Immature natural killer cell (primary cell): ENCODE measurements at regions not wholly inside any gene's neighbourhood (a gene's known extent, or its start where the extent isn't known, plus 50 kb on each side); places are given as distances from the start of the nearest gene placed in this dataset.

Source experiments
- DNase-seq, 3 donors: peaks; one replicate each; pipeline ENCODE4 v3.0.0; 2022; ENCODE audit warnings: mixed read lengths in 1 of 3
- H3K27ac Mint-ChIP-seq, 6 donors: one replicate each; pipeline ENCODE4 v1.8.0; 2020; ENCODE audit warnings: mixed read lengths in 6 of 6, mild to moderate bottlenecking in 5 of 6, inconsistent platforms in 4 of 6, moderate library complexity in 3 of 6
- H3K27me3 Mint-ChIP-seq, 3 donors: one replicate each; pipeline ENCODE4 v1.8.0; 2020 to 2021; ENCODE audit warnings: low read depth in 3 of 3, mild to moderate bottlenecking in 3 of 3, mixed read lengths in 3 of 3, moderate library complexity in 3 of 3, inconsistent platforms in 1 of 3
- H3K36me3 Mint-ChIP-seq, 3 donors: one replicate each; pipeline ENCODE4 v1.8.0; 2020; ENCODE audit warnings: mixed read lengths in 3 of 3, inconsistent platforms in 2 of 3, mild to moderate bottlenecking in 2 of 3
- H3K4me1 Mint-ChIP-seq, 2 donors: one replicate each; pipeline ENCODE4 v1.8.0; 2020; ENCODE audit warnings: inconsistent platforms in 2 of 2, mild to moderate bottlenecking in 2 of 2, mixed read lengths in 2 of 2, moderate library complexity in 1 of 2
- H3K4me3 Mint-ChIP-seq, 5 donors: one replicate each; pipeline ENCODE4 v1.8.0; 2020; ENCODE audit warnings: mild to moderate bottlenecking in 5 of 5, mixed read lengths in 5 of 5, inconsistent platforms in 3 of 5, moderate library complexity in 3 of 5
- H3K9me3 Mint-ChIP-seq, 6 donors: one replicate each; pipeline ENCODE4 v1.8.0; 2020; ENCODE audit warnings: mild to moderate bottlenecking in 6 of 6, mixed read lengths in 6 of 6, inconsistent platforms in 4 of 6, moderate library complexity in 3 of 6

DNA sequence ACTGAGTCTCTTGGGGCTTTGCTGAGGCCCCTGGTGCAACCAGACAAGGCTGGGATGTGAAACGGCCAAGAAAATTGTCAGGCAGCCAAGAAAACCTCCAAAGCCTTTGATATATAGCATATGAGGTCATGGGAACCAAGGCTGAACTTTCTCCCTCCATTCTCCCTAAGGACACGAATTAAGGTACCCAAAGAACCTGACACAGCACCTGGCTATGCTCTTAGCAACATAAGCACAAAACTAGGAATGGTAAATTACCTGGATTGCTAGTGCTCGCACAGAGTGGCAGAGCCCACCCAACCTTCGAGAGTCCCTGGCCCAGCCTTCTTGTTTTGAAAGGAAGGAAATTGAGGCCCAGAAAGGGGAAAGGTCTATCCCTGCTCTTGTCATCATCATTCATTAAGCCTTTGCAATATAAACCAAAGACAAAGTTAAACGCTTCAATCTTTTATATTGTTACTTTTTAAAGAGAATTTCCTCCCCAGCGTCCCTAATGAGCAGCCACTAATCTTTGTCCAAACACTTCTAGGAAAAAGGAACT lies 220.0 kb upstream of the NR4A3 start:
- Mint-ChIP-seq H3K4me1 (no peaks in the 10 kb centered on the region), H3K9me3 (peaks cover 0 to 3% (median 0%) of the 10 kb centered on the region in 6 donors), H3K4me3 (no peak overlapping the region), H3K27ac (no peak overlapping the region), H3K27me3 (peaks cover 2 to 5% (median 3%) of the 10 kb centered on the region in 3 donors), H3K36me3 (peaks cover 0 to 3% (median 0%) of the 10 kb centered on the region in 3 donors)
- DNase-seq, result no peak

DNA sequence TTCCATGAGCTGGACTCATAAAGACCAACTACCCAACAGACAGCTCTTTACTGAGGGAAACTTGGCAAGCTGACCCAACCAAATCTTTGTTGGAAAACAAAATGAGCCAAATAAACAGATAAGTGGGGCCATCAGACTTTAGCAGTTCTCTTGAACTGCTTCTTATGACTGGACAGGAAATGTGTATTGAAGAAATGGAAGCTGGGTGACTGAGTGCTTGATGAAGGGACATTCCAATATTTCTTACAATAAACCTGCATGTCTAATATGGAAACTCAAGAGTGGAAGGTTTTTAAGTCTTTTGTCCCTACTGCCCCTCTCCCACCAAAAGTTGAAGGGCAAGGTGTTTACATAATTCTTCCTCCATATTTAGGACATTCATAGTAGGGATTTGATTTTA lies 218.8 kb upstream of the NR4A3 start:
- Mint-ChIP-seq H3K4me3 (no peak overlapping the region), H3K4me1 (no peaks in the 10 kb centered on the region), H3K27me3 (peaks cover 2 to 3% (median 2%) of the 10 kb centered on the region in 3 donors), H3K27ac (no peak overlapping the region), H3K36me3 (peaks cover 0 to 3% (median 0%) of the 10 kb centered on the region in 3 donors), H3K9me3 (peaks cover 0 to 3% (median 0%) of the 10 kb centered on the region in 6 donors)
- DNase-seq, result no peak

DNA sequence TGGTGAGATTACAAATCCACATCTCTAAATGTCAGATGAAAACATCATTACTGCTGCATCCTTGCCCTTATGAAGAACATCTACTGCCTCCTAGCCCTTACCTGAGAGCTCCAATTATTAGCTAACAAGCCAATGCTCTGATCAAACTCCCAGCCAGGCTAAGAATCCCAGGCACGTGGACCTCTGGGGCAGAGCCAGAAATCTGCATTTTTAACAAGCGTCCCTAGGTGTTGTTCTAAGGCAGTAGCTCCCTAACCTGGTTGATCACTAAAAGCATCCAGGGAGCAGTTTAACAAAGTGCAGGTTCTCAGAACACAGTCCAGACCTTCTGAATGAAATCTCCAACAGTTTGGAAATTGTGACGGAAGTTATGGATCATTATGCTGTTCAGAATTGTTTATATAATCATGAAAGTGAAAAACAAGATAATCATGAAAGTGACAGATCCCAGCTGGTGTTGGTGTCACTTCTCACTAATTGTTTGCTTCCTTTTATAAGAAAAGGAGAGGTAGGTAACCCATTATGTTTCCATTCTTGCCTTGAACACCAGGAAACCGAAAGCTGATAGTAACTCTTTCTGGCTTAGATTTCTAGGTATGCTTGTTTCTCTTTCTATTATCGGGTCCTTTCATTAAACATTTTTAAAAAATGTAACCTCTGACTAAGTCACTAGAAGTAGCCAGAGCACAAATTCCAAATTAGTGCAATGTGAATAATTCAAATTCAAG lies 216.5 kb upstream of the NR4A3 start:
- H3K36me3 Mint-ChIP-seq, result peaks cover 0 to 3% (median 0%) of the 10 kb centered on the region in 3 donors
- no peak overlapping the region for H3K27ac Mint-ChIP-seq
- H3K4me1 Mint-ChIP-seq, result no peaks in the 10 kb centered on the region
- H3K27me3 Mint-ChIP-seq, result peaks cover 0 to 4% (median 2%) of the 10 kb centered on the region in 3 donors
- no peak for DNase-seq
- peaks cover 0 to 3% (median 0%) of the 10 kb centered on the region in 6 donors for H3K9me3 Mint-ChIP-seq
- H3K4me3 Mint-ChIP-seq, result no peak overlapping the region

DNA sequence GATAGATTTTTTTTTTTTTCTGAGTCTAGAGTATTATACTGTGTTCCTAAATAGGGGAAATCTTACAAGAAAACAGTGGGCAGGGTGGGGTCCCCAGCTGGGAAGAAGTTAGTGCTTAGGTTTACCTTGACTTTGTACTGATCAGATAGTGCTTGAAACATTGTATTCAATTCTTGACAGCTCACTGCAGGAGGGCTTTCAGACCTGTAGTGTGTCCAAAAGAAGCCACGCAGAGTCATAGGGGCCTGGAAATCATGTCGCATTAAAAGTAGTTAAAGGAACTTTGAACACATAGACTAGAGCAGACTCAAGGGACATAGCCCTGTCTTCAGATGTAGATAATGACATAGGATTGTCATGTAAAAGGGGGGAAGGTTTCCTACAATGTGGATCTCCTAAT lies 215.4 kb upstream of the NR4A3 start:
- H3K36me3 Mint-ChIP-seq, result peaks cover 0 to 3% (median 0%) of the 10 kb centered on the region in 3 donors
- no peaks in the 10 kb centered on the region for H3K4me1 Mint-ChIP-seq
- DNase-seq, result no peak
- H3K27ac Mint-ChIP-seq, result no peak overlapping the region
- peaks cover 2 to 4% (median 2%) of the 10 kb centered on the region in 3 donors for H3K27me3 Mint-ChIP-seq
- no peak overlapping the region for H3K4me3 Mint-ChIP-seq
- peaks cover 0 to 3% (median 0%) of the 10 kb centered on the region in 6 donors for H3K9me3 Mint-ChIP-seq

DNA sequence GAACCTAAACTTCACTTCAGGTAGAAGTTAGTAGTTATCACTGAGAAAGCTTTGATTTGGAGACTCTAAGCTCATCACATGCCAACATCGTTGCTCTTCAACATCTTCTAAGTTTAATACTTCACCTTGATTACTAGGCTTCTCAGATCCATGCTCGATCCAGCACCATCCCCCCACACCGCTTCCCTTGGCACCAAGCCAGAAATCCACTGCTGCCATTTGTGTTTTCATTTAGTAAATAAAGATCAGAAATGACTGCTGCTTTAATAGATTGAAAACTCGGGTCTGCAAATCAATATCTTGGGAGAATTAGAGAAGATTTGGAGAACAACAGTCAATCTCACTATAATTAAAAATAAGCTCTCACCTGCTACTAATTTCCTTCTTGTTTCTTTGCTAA lies 214.7 kb upstream of the NR4A3 start:
- Mint-ChIP-seq H3K36me3 (peaks cover 0 to 3% (median 0%) of the 10 kb centered on the region in 3 donors), H3K4me3 (no peak overlapping the region), H3K27ac (no peak overlapping the region), H3K9me3 (peaks cover 0 to 3% (median 0%) of the 10 kb centered on the region in 6 donors), H3K27me3 (peaks cover 2 to 4% (median 4%) of the 10 kb centered on the region in 3 donors), H3K4me1 (no peaks in the 10 kb centered on the region)
- DNase-seq, result no peak

DNA sequence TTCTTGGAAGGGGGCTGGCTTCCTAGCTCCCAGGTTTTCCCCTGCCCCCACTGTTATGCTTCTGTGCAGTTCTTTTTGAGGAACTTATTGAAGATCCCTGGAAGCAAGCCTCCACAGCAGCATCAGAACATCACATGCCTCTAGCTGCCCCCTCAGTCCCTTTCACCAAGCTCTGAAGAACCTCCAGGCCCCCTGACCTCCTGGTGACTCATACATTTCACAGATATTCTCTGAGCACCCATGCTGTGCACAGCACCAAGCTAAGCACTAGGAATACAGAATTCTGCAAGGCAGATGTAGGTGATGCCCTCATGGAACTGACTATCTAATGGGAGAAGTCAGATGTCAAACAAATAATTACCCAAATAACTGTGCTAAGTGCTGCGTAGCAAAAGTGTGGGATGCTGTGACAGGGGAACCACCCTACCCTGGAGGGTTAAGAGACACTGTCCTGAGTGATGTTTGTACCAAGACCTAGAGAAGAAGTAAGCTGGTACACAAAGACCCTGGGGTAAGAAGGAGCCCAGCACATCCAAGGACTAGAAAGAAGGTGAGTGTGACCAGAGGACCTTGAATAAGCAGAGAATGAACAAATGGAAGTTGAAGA lies 213.7 kb upstream of the NR4A3 start:
- DNase-seq, result no peak
- no peaks in the 10 kb centered on the region for H3K4me1 Mint-ChIP-seq
- no peaks in the 10 kb centered on the region for H3K36me3 Mint-ChIP-seq
- H3K4me3 Mint-ChIP-seq, result no peak overlapping the region
- peaks cover 2 to 4% (median 2%) of the 10 kb centered on the region in 3 donors for H3K27me3 Mint-ChIP-seq
- H3K9me3 Mint-ChIP-seq, result no peaks in the 10 kb centered on the region
- H3K27ac Mint-ChIP-seq, result no peak overlapping the region

DNA sequence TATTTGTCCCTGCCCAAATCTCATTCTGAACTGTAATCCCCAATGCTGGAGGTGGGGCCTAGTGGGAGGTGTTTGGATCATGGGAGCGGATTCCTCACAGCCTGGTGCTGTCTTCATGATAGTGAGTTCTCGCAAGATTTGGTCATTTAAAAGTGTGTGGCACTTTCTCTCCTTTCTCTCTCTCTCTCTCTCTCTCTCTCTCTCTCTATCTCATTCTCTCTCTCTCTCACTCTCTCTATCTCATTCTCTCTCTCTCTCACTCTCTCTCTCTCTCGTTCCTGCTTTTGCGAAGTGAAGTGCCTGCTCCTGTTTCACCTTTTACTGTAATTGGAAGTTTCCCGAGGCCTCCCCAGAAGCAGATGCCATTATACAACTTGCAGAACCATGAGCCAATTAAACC lies 207.3 kb upstream of the NR4A3 start:
- Mint-ChIP-seq H3K9me3 (peaks cover 0 to 2% (median 0%) of the 10 kb centered on the region in 6 donors), H3K4me1 (no peaks in the 10 kb centered on the region), H3K27ac (no peak overlapping the region), H3K4me3 (no peak overlapping the region), H3K36me3 (no peaks in the 10 kb centered on the region), H3K27me3 (peaks cover 2 to 5% (median 4%) of the 10 kb centered on the region in 3 donors)
- DNase-seq, result no peak

DNA sequence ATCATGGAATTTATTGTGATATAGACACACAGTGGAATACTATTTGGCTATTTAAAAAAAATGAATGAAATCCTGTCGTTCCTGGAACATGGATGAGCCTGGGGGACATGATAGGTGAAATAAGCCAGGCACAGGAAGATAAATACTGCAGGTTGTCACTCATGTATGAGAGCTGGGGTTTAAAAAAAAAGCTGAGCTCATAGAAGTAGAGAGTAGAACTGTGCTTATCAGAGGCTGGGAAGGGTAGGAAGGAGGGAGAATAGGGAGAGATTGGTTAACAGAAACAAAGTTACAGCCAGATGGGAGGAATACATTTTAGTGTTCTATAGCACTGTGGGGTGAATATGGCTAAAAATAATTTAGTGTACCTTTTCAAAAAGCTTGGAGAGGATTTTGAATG lies 200.6 kb upstream of the NR4A3 start:
- no peaks in the 10 kb centered on the region for H3K9me3 Mint-ChIP-seq
- H3K4me3 Mint-ChIP-seq, result no peak overlapping the region
- no peak for DNase-seq
- no peak overlapping the region for H3K27ac Mint-ChIP-seq
- H3K27me3 Mint-ChIP-seq, result peaks cover 4 to 9% (median 4%) of the 10 kb centered on the region in 3 donors
- H3K4me1 Mint-ChIP-seq, result no peaks in the 10 kb centered on the region
- H3K36me3 Mint-ChIP-seq, result no peaks in the 10 kb centered on the region

DNA sequence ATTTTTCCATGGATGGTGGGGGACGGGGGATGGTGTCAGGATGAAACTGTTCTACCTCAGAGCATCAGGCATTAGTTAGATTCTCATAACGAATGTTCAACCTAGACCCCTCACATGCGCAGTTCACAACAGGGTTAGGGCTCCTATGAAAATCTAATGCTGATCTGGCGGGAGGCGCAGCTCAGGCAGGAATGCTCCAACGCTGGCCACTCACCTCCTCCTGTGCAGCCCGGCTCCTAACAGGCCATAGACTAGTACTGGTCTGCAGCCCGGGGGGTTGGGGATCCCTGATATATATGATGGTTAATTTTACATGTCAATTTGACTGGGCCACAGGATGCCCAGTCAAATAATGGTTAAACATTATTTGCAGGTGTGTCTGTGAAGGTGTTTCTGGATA lies 199.0 kb upstream of the NR4A3 start:
- Mint-ChIP-seq H3K36me3 (no peaks in the 10 kb centered on the region), H3K27me3 (peaks cover 4 to 7% (median 4%) of the 10 kb centered on the region in 3 donors), H3K4me1 (no peaks in the 10 kb centered on the region), H3K4me3 (no peak overlapping the region), H3K27ac (no peak overlapping the region), H3K9me3 (no peaks in the 10 kb centered on the region)
- no peak for DNase-seq

DNA sequence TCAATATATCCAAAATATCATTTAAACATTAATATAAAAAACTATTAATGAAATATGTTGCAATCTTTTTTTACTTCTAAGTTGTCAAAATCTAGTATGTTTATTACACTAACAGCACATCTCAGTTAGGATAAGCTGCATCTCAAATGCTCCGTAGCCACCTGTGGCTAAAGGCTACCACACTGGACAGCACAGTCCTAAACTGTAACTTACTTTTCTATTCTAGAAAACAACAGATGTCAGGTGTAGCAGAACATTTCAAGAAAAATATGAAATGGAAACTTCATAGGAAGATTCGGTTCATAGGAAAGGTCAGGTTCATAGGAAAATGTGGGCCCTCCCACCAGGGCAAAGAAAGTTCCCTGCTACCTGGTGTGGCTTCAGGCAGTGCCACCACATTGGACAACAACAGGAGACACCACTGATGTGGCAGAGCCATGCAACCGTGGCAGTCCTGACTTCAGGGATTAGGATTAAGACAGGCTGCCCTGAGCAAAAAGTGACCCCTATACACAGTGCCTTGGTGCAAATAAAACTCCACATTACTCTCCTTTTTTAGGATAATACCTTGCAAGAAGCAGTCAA lies 197.8 kb upstream of the NR4A3 start:
- Mint-ChIP-seq H3K4me1 (no peaks in the 10 kb centered on the region), H3K36me3 (no peaks in the 10 kb centered on the region), H3K27ac (no peak overlapping the region), H3K4me3 (no peak overlapping the region), H3K27me3 (peaks cover 3 to 7% (median 4%) of the 10 kb centered on the region in 3 donors), H3K9me3 (no peaks in the 10 kb centered on the region)
- no peak for DNase-seq

DNA sequence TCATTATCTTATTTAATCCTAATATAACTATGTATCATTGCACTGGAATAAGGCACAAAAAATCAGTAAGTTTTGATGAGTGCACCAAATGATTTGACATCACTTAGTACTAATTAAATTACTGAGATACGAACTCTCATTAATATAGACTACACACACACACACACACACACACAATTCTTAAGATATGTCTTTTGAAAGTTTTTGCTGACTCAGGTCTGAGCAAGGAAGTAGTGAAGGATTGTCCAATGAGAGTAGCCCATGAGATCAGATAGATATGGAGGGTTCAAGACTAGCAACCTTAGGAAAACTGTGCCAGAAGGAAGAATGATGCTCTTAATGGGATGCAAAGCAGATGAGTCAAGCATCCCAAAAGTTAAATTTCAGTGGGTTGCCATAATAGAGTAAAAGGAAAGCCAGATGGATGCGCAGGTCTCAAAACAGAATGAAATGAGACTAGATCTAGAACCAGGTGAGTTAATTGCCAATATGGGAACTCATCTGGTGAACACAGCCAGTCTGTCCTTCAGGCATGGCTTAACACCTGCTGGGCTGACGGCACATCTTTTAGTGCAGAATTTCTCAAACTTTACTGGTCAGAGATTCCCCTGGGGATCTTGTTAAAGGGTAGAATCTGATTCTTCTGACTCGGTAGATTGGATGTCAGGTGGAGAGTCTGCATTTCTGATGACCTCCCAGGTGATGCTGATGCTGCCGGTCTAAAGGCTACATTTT lies 197.0 kb upstream of the NR4A3 start:
- no peak overlapping the region for H3K27ac Mint-ChIP-seq
- no peaks in the 10 kb centered on the region for H3K36me3 Mint-ChIP-seq
- H3K4me3 Mint-ChIP-seq, result no peak overlapping the region
- DNase-seq, result no peak
- H3K27me3 Mint-ChIP-seq, result peaks cover 3 to 4% (median 4%) of the 10 kb centered on the region in 3 donors
- H3K4me1 Mint-ChIP-seq, result no peaks in the 10 kb centered on the region
- H3K9me3 Mint-ChIP-seq, result no peaks in the 10 kb centered on the region

DNA sequence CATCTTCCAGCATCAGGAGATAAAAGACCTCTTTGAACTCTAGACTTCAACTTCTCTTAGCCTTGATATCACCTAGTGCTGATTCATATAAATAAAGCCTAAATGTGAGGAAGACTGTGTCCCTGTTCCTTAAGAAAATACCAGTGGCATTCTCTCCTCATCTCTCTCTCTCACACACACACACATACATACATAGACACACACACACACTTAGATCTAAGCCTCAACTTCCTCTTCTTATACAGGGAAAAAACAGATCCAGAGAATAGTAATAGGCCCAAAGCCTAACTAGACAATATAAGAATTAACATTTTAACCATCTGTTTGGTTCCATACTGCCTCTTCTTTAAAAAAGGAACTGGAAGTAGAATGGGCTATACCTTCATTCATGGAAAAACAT lies 195.3 kb upstream of the NR4A3 start:
- H3K4me3 Mint-ChIP-seq, result no peak overlapping the region

DNA sequence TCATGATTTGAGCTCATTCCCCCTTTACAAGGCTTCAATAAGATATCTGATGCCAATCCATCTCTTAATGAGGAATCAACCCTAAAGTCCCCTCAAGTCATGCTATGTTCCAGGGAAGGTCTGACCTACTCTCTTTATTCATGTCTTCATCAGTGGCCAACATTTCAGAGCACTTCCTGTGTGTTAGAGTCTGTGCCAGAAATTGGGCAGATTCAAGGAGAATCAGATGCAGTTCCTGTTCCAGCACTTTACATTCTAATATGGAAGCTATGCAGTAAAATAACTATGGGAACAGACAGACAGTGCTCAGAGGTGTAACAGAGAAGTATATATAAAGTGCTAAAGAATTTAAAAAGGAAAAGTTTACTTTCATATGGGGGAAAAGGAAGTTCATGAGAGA lies 193.4 kb upstream of the NR4A3 start:
- H3K36me3 Mint-ChIP-seq, result no peaks in the 10 kb centered on the region
- H3K4me1 Mint-ChIP-seq, result no peaks in the 10 kb centered on the region
- H3K9me3 Mint-ChIP-seq, result no peaks in the 10 kb centered on the region
- no peaks in the 10 kb centered on the region for H3K27me3 Mint-ChIP-seq
- H3K4me3 Mint-ChIP-seq, result no peak overlapping the region
- DNase-seq, result no peak
- no peak overlapping the region for H3K27ac Mint-ChIP-seq

More for the DNA sequence above, 195.3 kb upstream of the NR4A3 start:
- H3K27me3 Mint-ChIP-seq, result peaks cover 0 to 2% (median 2%) of the 10 kb centered on the region in 3 donors
- DNase-seq, result no peak
- no peaks in the 10 kb centered on the region for H3K9me3 Mint-ChIP-seq
- no peak overlapping the region for H3K27ac Mint-ChIP-seq
- H3K36me3 Mint-ChIP-seq, result no peaks in the 10 kb centered on the region
- H3K4me1 Mint-ChIP-seq, result no peaks in the 10 kb centered on the region
